ENCODE measurements at regions not wholly inside any gene's neighbourhood (a gene's known extent, or its start where the extent isn't known, plus 50 kb on each side); places are given as distances from the start of the nearest gene placed in this dataset.

DNA sequence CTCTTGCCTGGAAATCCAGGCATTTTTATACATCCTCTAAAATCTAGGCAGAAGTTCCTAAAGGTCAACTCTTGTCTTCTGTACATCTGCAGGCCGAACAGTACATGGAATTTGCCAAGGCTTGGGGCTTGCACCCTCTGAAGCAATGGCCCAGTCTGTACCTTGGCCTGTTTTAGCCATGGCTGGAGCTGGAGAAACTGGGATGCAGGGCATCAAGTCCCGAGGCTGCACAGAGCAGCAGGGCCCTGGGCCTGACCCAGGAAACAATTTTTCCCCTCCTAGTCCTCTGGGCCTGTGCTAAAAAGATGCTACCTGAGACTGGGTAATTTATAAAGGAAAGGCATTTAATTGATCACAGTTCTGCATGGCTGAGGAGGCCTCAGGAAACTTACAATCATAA lies 520.8 kb upstream of the MIR17HG start:
- TF ChIP-seq, protein P1, sequence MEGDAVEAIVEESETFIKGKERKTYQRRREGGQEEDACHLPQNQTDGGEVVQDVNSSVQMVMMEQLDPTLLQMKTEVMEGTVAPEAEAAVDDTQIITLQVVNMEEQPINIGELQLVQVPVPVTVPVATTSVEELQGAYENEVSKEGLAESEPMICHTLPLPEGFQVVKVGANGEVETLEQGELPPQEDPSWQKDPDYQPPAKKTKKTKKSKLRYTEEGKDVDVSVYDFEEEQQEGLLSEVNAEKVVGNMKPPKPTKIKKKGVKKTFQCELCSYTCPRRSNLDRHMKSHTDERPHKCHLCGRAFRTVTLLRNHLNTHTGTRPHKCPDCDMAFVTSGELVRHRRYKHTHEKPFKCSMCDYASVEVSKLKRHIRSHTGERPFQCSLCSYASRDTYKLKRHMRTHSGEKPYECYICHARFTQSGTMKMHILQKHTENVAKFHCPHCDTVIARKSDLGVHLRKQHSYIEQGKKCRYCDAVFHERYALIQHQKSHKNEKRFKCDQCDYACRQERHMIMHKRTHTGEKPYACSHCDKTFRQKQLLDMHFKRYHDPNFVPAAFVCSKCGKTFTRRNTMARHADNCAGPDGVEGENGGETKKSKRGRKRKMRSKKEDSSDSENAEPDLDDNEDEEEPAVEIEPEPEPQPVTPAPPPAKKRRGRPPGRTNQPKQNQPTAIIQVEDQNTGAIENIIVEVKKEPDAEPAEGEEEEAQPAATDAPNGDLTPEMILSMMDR (IDR thresholded peaks at IDR 0.05): no peak
- TF ChIP-seq EP300 (IDR thresholded peaks at IDR 0.05): no peak

Data from sigmoid colon (tissue), 4 donors.